ENCODE measurements at regions not wholly inside any gene's neighbourhood (a gene's known extent, or its start where the extent isn't known, plus 50 kb on each side); places are given as distances from the start of the nearest gene placed in this dataset.

- TF ChIP-seq CTCF (IDR thresholded peaks at IDR 0.05; ENCODE audit: low read depth, low read length, poor library complexity, severe bottlenecking) (no peak), EZH2phosphoT487 (IDR thresholded peaks at IDR 0.05; ENCODE audit: borderline replicate concordance, low read length) (no peak)
These were observed 134.0 kb upstream of the SEMA3D start for GRCh38 chr7:85320699-85321476.
